Kidney tubule cell (primary cell): ENCODE measurements at regions not wholly inside any gene's neighbourhood (a gene's known extent, or its start where the extent isn't known, plus 50 kb on each side); places are given as distances from the start of the nearest gene placed in this dataset.

Source experiments
- DNase-seq: peaks from one replicate; pipeline ENCODE4 v3.0.0-alpha.2; 2018; ENCODE audit warnings: low spot score

DNA sequence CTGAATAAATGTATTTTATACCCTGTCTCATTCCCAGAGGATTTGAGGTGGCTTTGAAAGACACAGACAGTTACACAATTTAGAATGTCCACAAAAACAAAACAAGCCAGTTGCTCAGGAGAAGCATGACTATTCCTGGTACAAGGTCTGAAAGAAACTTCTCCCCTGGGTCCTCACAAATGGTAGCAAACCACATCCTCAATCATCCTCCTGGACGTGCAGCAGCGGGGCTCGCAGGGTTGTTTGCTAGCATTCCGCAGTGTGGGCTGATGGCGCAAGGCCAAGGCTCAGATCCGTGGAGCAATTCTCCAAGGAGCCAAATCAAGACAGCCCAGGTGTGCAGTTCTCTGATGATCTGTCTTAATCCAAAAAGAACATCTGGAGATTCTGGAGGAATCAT, 210.3 kb downstream of the ACTL7B start:
- DNase-seq = no peak

GRCh38 chr9:108643731-108644510, 211.9 kb downstream of the ACTL7B start:
- no peak for DNase-seq

DNA sequence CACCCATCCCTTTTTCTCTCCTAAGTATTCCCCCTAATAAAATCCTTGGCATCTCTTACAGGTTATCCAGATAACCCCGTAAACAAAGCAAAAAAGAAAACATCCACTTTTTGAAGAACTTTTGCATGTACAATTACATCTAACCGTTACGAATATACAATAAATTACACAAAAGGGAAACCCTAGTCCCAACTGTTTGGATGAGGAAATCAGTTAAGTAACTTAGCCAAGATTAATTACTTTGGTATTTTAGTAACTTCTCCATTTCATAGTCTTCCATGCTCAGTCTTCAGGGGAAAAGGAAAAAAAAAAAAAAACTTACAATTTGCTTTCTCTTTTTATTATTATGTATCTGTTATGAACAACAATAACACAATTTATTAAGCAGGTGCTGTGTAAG, 212.9 kb downstream of the ACTL7B start:
- no peak for DNase-seq

DNA sequence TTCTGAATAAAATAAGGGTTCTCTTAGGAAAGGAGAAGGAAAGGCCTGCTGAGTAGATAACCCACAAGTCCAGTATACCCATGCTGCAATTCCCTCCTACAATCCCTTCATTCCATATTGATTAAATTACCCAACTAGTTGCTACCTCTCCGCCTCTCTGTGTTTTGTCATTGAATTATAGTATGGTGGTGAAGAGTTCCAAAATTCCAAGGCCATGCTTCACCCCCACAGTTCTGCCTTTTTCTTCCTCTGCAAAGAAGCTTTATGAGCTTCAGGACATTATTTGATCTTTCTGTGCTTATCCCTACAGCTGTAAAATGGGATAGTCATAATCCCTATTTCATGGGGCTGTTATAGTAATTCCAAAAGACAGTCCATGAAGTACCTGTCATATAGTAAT, 215.6 kb downstream of the ACTL7B start:
- no peak for DNase-seq

GRCh38 chr9:108639696-108640095, 216.1 kb downstream of the ACTL7B start:
- DNase-seq = no peak

- no peak for DNase-seq
Observed at GRCh38 chr9:108639091-108639490, 216.7 kb downstream of the ACTL7B start.

GRCh38 chr9:108637340-108637739, 218.4 kb downstream of the ACTL7B start:
- DNase-seq = no peak

- no peak for DNase-seq
Observed at GRCh38 chr9:108636013-108636412, 219.8 kb downstream of the ACTL7B start.

DNA sequence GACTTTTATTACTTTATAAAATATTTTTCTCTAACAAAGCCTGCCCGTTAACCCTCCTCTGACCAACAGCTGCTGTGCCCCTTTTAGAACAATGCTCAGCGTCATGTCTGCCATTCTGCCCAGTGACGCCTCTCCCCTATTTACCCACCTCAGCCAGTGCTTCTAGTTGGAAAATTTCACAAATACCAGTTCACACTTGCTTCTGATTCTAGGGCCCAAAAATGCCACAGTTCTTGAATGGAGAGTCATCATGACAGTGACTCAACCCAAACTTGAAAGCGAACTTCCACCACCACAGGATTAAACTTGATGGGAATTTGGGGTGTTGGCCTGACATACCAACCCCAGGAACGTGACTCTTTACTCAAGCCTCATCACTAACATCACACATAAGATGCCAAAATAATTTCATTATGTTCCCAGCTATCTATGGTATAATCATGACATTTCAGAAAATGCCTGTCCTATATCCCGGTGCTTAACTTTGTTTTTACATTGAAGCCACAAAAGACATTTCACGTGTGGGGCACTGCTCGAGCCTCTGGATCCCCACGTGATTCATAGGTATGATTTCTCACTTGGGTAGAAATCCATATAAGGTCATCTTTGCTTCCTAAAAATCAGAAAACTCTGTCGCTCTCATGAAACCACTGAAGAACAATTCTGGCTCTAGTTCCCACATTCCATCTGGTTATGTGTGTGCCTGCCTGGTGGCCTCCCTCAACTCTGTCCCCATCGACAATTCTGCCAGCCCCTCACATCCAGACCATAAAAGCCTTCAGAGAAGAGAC, 220.9 kb downstream of the ACTL7B start:
- DNase-seq = peak; percentile 17

- peak; percentile 43 for DNase-seq
Observed at GRCh38 chr9:108634204-108634603, 221.6 kb downstream of the ACTL7B start.

DNA sequence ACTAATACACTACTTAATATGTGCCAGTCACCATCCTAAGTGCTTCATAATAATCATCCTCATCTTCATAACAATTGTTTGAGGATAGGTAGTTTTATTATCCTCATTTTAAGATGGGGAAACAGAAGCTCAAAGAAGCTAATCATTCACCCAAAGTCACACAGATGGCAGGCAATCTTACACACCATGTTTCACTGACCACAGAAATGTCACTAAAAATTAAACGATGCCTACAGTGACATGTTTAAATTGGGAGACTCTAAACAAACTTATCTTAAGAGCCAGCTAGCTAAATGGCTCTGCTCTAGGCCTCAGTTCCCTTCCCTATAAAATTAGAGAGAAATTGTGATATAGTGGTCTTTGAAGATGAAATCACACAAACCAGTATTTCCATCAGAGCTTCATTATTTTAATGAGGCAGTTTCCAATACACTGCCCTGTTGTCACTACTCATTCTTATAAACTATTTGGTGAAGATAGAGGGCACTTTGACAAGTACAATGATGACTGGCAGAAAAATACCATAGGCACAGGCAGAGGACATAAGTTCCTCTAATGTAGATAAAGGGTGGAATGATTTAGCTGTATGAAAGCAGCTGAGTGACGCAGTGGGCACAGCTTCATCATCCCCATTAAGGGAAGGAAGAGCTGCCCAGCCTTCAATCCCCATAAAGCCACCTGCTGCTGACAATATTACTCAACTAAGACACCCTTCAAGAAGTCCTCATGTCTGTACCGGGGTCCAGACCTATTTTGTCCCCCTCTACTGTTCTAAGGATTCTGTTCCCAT, 224.1 kb downstream of the ACTL7B start:
- no peak for DNase-seq

DNA sequence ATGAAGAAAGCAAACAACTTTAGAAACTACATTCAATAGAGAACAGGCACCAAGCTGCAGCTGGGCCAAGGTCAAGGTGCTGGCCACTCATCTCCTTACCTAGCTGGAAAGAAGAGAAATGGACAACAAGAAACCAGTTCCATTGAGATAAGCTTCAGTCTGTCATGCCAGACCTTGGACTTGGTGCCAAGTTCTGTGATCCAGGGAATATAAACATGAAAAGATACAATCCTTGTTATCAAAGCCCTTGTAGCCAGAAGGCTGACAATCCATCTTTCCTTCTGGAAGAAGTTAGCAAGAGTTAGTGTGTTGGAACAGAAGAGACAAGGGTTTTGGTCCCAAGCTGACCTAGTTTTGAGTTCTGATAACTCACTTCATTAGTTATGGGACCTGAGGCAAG, 227.5 kb downstream of the ACTL7B start:
- DNase-seq = no peak

GRCh38 chr9:108626743-108627142, 229.0 kb downstream of the ACTL7B start:
- no peak for DNase-seq

DNA sequence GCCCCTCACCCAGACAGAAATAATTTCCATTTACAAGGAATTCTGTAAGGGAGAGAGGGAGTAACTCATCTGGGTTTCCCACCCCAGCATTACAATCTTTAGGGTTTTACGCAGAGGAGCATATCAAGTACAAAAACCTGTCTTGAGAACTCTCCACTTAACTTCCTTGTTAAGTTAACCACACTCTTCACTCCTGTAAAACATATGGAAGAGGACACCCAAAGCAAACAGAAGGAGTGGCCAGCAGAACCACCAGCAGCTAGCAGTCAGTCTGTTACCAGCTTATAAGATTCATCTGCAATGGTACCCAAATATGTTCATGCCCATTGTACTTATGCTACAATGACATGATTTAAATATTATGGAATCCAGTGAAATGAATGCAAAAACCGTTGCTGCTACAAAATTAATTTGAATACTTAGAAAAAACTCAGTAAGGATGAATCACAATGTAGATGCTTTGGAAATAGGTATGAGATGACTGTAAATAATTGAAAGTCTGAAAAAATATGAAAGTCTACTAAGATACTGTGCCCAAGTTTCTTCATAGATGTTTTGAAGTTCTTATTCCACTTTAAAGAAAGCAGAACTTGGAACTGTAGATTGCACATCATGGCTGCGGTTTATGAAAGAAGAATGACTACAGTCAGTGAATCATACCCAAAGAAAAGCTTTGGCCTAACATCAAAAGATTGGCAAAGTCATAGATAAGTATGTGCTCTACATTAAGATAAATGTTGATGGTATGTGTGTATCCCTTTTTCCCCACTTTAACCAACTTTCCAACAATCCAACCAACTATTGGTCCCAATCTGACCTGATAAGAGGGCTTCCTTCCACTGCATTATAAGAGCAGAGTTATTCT, 233.6 kb downstream of the ACTL7B start:
- no peak for DNase-seq

GRCh38 chr9:108620767-108621166, 235.0 kb downstream of the ACTL7B start:
- peak; percentile 30 for DNase-seq

DNA sequence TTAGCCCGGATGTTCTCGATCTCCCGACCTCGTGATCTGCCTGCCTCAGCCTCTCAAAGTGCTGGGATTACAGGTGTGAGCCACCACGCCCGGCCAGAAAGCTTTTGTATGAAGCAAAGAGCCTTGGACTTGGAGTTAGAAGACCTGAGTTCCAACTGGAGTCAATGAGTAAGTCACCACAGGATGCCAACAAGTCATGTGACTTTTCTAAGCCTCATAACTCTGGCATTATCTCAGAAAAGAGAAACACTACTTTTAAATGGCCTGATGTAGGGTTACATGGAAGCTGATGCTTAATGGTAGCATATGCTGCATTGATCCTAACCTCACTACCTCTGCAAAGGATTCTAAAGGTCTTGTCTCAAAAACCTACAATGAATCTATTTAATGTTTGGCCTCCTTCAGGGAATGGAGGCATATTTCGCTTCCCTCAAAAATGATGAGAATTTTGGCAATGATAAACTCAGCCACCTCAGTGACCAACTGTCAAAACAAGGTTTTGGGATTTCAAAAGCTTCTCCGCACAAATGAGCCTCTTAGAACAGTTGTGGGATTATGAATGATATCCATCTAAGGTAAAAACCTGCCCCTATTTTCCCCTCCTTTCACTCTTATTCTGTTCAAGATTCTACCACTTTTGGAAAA, 236.8 kb downstream of the ACTL7B start:
- DNase-seq = peak; percentile 26

DNA sequence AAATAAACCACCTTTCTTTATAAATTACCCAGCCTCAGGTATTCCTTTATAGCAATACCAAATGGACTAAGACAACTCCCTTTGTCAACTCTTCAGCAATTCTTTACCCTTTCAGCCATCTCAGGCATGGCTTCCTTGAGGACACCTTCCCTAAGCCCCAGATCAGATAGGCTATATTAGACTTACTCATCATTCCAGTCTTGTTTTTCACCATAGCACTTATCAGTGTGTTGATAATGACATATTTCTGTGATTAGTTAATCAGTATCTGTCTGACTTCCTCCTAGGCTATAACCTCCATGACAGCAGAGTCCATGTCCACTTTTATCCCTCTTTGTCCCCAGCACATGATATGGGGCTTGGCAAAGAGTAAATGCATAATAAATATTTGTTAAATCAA, 238.1 kb downstream of the ACTL7B start:
- DNase-seq = peak; percentile 54

DNA sequence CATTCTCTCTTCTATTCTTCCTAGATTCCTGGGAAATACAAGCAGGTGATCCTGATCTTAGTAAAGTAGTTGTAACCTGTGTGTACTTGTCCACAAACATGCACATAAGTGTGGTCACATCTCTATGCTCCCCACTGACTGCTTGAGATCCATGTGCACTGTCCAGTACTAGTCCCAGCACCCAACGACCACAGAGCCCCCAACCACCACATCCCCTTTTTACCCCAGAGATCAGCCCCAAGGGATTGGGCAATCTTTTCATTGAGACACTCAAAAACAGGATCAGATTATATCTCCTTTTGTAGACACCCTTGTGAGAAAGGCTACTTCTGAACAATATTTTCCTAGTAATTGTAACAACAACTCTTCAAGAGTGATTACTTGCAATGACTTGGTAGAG, 240.6 kb downstream of the ACTL7B start:
- DNase-seq = no peak

- DNase-seq = no peak
Observed at GRCh38 chr9:108612513-108612912, 243.3 kb downstream of the ACTL7B start.

GRCh38 chr9:108609897-108610253, 245.9 kb downstream of the ACTL7B start:
- DNase-seq = no peak

DNA sequence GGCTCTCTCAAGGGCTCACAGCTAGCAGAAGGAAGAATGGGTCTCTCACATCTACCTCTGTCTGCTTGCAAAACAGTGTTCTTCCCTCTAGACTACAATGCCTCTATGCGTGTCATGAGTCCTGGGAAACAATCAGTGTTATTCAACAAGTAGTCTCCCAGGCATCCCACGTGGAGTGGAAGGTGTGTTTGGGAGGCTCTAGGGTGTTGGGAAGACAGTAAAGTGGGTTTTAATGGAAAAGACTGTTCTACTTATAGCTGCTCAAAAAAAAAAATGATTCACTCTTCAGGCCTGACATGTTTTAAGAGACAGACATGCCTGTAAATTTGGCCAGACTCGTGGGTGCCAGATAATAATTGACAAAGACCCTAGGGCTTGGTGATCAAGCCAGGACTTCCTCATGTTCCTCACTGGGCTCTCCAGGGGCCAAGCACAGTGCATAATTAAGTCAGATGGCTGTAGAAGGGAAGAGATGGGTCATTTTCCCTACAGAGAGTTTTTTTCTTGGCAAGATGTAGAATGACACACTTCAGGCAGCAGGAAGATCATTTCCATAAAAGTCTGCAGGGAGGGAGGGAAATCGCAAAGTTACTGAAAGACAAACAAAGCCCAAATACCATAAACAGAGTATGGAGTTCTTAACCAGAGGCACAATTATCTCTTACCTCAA, 246.4 kb downstream of the ACTL7B start:
- peak; percentile 44 for DNase-seq
